PC-9 (cell line): ENCODE measurements at regions not wholly inside any gene's neighbourhood (a gene's known extent, or its start where the extent isn't known, plus 50 kb on each side); places are given as distances from the start of the nearest gene placed in this dataset.

Experiments used
- BruUV-seq: library from RNA; stranded (reverse); fragments of 400-500 nt; replicated peaks from 2 replicates; lab custom pipeline; 2021; lab: Mats Ljungman, UMichigan
- CTCF ChIA-PET: fragments of 300-600 bp; sonication (Branson Sonifier 250); formaldehyde crosslinking; loops from one replicate; lab custom pipeline; 2022; ENCODE audit warnings: antibody characterized with exemption; lab: Charles Lee
- POLR2A ChIA-PET: fragments of 300-600 bp; sonication (Branson Sonifier 250); formaldehyde crosslinking; loops from one replicate; lab custom pipeline; 2022; ENCODE audit warnings: antibody characterized with exemption; ENCODE audit not compliant: unreplicated experiment; lab: Charles Lee
- DNase-seq, 2 experiments: peaks; one replicate each; pipeline versions ENCODE4 v3.0.0 to v3.0.0-alpha.2; 2015 to 2022; ENCODE audit warnings: mixed read lengths in 1 of 2
- H2AFZ ChIP-seq: fragments of 200-600 bp; sonication (generic); 2 replicates; pipeline ENCODE4 v1.8.1; 2017; ENCODE audit warnings: antibody characterized with exemption
- H3F3A ChIP-seq: fragments of 200-600 bp; sonication (generic); 2 replicates; pipeline ENCODE4 v1.8.1; 2017; ENCODE audit warnings: antibody characterized with exemption, mild to moderate bottlenecking, low read depth; ENCODE audit not compliant: insufficient read depth
- H3K27ac ChIP-seq: fragments of 200-600 bp; sonication (generic); 2 replicates; pipeline ENCODE4 v1.6.1; 2016; ENCODE audit warnings: mixed run types
- H3K27me3 ChIP-seq: fragments of 200-600 bp; sonication (generic); 2 replicates; pipeline ENCODE4 v1.6.1; 2016; ENCODE audit warnings: low read depth, mixed run types; ENCODE audit not compliant: insufficient read depth
- H3K36me3 ChIP-seq: fragments of 200-600 bp; sonication (generic); 2 replicates; pipeline ENCODE4 v1.6.1; 2016; ENCODE audit warnings: low read depth, mixed run types
- H3K4me1 ChIP-seq: fragments of 200-600 bp; sonication (generic); replicated peaks from 2 replicates; pipeline ENCODE4 v1.6.1; 2016; ENCODE audit warnings: mixed run types; ENCODE audit not compliant: insufficient read depth
- H3K4me2 ChIP-seq: fragments of 200-600 bp; sonication (generic); 2 replicates; pipeline ENCODE4 v1.6.1; 2017; ENCODE audit warnings: mixed run types
- H3K4me3 ChIP-seq: fragments of 200-600 bp; sonication (generic); 2 replicates; pipeline ENCODE4 v1.6.1; 2016; ENCODE audit warnings: mixed run types
- H3K79me2 ChIP-seq: fragments of 200-600 bp; sonication (generic); 2 replicates; pipeline ENCODE4 v1.6.1; 2017; ENCODE audit warnings: low read depth, mixed run types
- H3K9me2 ChIP-seq: fragments of 200-600 bp; sonication (generic); 2 replicates; pipeline ENCODE4 v1.8.1; 2017; ENCODE audit warnings: mild to moderate bottlenecking; ENCODE audit not compliant: insufficient read depth
- H3K9me3 ChIP-seq: fragments of 200-600 bp; sonication (generic); 2 replicates; pipeline ENCODE4 v1.8.1; 2016; ENCODE audit warnings: low read depth; ENCODE audit not compliant: insufficient read depth
- H4K20me1 ChIP-seq: fragments of 200-600 bp; sonication (generic); 2 replicates; pipeline ENCODE4 v1.8.1; 2017; ENCODE audit not compliant: insufficient read depth
- EZH2 ChIP-seq: fragments of 200-600 bp; sonication (generic); IDR thresholded peaks from 2 replicates; pipeline ENCODE4 v1.8.0; 2017; ENCODE audit warnings: antibody characterized with exemption, low read depth
- intact Hi-C: fragments of 100-400 bp; cut with micrococcal nuclease; formaldehyde crosslinking; loops from one replicate; pipeline ENCODE4 v1.10.0; 2022; ENCODE audit not compliant: unreplicated experiment
- TF ChIP-seq, protein P1 (sequence below): fragments of 200-600 bp; sonication (generic); conservative IDR thresholded peaks from 2 replicates; pipeline ENCODE4 v1.6.1; 2017; ENCODE audit warnings: mixed run types, antibody characterized with exemption, mild to moderate bottlenecking, moderate library complexity

DNA sequence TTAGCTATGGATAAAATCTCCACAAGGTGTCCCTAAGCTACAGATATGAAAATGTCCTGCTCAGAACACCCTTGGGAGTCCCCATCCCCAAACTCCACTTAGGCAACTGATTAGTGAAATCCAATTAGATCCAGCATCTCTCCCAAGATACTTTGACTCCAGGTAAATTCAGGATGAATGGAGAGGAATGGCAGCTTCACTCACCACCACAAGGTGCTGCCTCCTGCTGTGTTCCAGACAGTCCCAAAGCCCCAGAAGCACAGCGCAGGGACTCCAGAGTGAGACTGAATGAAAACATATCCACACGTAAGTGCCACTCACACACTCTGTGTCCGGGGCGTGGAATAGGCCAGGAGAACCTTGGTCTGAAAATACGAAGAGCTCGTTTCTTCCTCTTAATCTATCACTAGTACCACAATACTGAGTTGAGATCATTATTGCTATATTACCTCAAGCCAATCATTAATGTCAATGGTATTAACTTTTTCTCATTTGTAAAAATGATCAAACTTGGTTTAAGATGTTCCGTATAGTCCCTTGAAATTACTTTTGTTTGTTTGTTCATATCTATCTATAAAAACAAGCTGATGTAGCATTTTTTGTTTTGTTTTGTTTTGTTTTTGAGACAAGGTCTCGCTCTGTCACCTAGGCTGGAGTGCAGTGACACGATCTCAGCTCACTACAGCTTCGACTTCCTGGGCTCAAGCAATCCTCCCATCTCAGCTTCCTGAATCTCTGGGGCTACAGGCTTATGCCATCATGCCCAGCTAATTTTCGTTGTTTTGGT lies 70.0 kb upstream of the BICD1 start:
- Histone ChIP-seq H3F3A (no peaks in the 10 kb centered on the region), H3K4me3 (no peak overlapping the region), H4K20me1 (no peaks in the 10 kb centered on the region), H3K9me2 (no peaks in the 10 kb centered on the region), H3K27me3 (no peaks in the 10 kb centered on the region; the same call in 1 of the 2 replicates), H3K36me3 (no peaks in the 10 kb centered on the region), H3K9me3 (no peaks in the 10 kb centered on the region), H3K4me1 (no peaks in the 10 kb centered on the region), H3K4me2 (no peak overlapping the region), H2AFZ (no peak overlapping the region), H3K27ac (no peak overlapping the region), H3K79me2 (no peaks in the 10 kb centered on the region)
- TF ChIP-seq, protein P1, sequence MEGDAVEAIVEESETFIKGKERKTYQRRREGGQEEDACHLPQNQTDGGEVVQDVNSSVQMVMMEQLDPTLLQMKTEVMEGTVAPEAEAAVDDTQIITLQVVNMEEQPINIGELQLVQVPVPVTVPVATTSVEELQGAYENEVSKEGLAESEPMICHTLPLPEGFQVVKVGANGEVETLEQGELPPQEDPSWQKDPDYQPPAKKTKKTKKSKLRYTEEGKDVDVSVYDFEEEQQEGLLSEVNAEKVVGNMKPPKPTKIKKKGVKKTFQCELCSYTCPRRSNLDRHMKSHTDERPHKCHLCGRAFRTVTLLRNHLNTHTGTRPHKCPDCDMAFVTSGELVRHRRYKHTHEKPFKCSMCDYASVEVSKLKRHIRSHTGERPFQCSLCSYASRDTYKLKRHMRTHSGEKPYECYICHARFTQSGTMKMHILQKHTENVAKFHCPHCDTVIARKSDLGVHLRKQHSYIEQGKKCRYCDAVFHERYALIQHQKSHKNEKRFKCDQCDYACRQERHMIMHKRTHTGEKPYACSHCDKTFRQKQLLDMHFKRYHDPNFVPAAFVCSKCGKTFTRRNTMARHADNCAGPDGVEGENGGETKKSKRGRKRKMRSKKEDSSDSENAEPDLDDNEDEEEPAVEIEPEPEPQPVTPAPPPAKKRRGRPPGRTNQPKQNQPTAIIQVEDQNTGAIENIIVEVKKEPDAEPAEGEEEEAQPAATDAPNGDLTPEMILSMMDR = no peak; the same call in 1 of the 2 replicates
- TF ChIP-seq EZH2 = no peak
- intact Hi-C loops = no loop called here
- no peak for DNase-seq
- CTCF ChIA-PET = no interaction called here
- no TSS peak for BruUV-seq
- POLR2A ChIA-PET = interaction anchor here (0.5 kb wide), 1 partner anchor 1472 kb away, joined by 12 read pairs; no protein-coding TSS in a partner anchor

DNA sequence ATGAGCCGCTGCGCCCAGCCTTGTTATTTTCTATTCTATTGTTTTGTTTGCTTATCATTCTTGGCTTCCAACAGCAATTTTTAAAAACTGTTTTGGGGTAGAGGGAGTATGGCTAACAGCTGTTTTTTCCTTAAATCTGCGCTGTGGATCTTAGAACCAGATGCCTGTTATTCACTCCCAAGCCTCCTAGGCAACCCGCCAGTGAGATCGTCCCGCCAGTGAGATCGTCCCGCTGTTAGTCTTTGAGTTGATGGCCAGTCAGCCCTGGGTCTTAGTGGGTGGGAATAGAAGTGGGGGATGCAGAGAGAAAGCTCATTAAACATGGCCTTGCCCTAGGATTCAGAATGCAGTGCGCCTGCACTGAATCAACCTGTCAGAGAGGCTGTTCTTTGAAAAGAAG lies 67.3 kb upstream of the BICD1 start:
- no peak for TF ChIP-seq EZH2
- TF ChIP-seq, protein P1 = no peak
- POLR2A ChIA-PET = no interaction called here
- no peak for DNase-seq

DNA sequence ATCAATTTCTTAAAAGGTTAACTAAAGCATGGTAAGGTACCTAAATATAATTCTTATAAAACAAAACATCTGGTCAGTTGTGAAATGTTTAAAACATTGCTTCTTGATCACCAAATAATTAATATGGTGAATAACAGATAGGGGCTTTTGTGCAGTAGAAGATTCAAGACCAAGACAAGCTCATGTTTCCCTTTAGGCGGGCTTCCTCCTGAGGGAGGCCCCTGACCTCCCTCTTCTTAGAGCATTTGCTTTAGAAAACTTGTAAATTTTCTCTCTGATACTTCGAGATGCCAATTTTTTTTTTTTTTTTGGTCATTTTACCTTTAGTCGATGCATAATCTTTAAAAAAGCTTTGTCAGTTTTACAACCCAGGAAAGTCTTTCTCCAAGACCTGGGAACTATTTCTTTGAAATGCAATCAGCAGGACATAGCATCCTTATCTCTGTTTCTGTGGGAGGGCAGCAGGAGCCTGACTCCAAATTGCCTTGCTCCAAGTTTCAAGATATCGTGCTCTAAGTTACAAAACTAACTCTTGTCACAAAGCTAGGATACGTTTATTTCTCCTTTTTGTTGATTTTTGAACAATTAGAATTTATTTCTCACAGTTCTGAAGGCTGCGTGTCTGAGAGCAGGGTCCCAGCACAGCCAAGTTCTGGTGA lies 66.6 kb upstream of the BICD1 start:
- H3K4me2 ChIP-seq = no peak overlapping the region

More for the DNA sequence above, 67.3 kb upstream of the BICD1 start:
- Histone ChIP-seq H3K4me1 (no peaks in the 10 kb centered on the region), H3K27me3 (no peaks in the 10 kb centered on the region), H3K27ac (no peak overlapping the region), H3K79me2 (no peaks in the 10 kb centered on the region), H3K4me3 (no peak overlapping the region), H3K4me2 (no peak overlapping the region), H2AFZ (no peak overlapping the region), H3F3A (no peaks in the 10 kb centered on the region), H3K9me2 (no peaks in the 10 kb centered on the region), H4K20me1 (no peaks in the 10 kb centered on the region), H3K9me3 (peaks cover 10% of the 10 kb centered on the region), H3K36me3 (no peaks in the 10 kb centered on the region)
- intact Hi-C loops = no loop called here
- CTCF ChIA-PET = interaction anchor here (0.6 kb wide), 1 partner anchor 21 kb away, joined by 4 read pairs; no protein-coding TSS in a partner anchor
- no TSS peak for BruUV-seq

More for the DNA sequence above, 66.6 kb upstream of the BICD1 start:
- Histone ChIP-seq H3K27me3 (no peaks in the 10 kb centered on the region), H3K79me2 (no peaks in the 10 kb centered on the region), H3K27ac (no peak overlapping the region), H3K9me3 (peaks cover 10% of the 10 kb centered on the region), H4K20me1 (no peaks in the 10 kb centered on the region), H3K4me3 (no peak overlapping the region), H2AFZ (no peak overlapping the region), H3K9me2 (no peaks in the 10 kb centered on the region), H3F3A (no peaks in the 10 kb centered on the region), H3K36me3 (no peaks in the 10 kb centered on the region), H3K4me1 (no peaks in the 10 kb centered on the region)
- TF ChIP-seq, protein P1 = no peak
- no peak for TF ChIP-seq EZH2
- intact Hi-C loops = loop anchor here (5.0 kb wide), 1 partner anchor 368 kb away; no protein-coding TSS in a partner anchor
- no peak for DNase-seq
- ChIA-PET POLR2A (no interaction called here), CTCF (interaction anchor here (0.6 to 0.7 kb wide), 2 partner anchors 21 to 611 kb away, joined by 4 to 6 read pairs; no protein-coding TSS in a partner anchor)
- no TSS peak for BruUV-seq
